ENCODE measurements at regions not wholly inside any gene's neighbourhood (a gene's known extent, or its start where the extent isn't known, plus 50 kb on each side); places are given as distances from the start of the nearest gene placed in this dataset.

- H3K4me3 Mint-ChIP-seq (ENCODE audit: unreplicated experiment) = no peak overlapping the region
- TF ChIP-seq, protein P1, sequence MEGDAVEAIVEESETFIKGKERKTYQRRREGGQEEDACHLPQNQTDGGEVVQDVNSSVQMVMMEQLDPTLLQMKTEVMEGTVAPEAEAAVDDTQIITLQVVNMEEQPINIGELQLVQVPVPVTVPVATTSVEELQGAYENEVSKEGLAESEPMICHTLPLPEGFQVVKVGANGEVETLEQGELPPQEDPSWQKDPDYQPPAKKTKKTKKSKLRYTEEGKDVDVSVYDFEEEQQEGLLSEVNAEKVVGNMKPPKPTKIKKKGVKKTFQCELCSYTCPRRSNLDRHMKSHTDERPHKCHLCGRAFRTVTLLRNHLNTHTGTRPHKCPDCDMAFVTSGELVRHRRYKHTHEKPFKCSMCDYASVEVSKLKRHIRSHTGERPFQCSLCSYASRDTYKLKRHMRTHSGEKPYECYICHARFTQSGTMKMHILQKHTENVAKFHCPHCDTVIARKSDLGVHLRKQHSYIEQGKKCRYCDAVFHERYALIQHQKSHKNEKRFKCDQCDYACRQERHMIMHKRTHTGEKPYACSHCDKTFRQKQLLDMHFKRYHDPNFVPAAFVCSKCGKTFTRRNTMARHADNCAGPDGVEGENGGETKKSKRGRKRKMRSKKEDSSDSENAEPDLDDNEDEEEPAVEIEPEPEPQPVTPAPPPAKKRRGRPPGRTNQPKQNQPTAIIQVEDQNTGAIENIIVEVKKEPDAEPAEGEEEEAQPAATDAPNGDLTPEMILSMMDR (IDR thresholded peaks at IDR 0.05; ENCODE audit: partially characterized antibody, unreplicated experiment) = no peak
- peaks cover 4% of the 10 kb centered on the region for H3K27me3 Mint-ChIP-seq (ENCODE audit: unreplicated experiment)
- no peak for DNase-seq
- no peaks in the 10 kb centered on the region for H3K9me3 Mint-ChIP-seq (ENCODE audit: unreplicated experiment)
- no peak overlapping the region for H3K27ac Mint-ChIP-seq (ENCODE audit: unreplicated experiment)
- no peaks in the 10 kb centered on the region for H3K36me3 Mint-ChIP-seq (ENCODE audit: unreplicated experiment)
- no peaks in the 10 kb centered on the region for H3K4me1 Mint-ChIP-seq (ENCODE audit: low read depth, unreplicated experiment)
Observed at GRCh38 chr1:67939942-67940341, 106.7 kb upstream of the GNG12 start.

- H3K36me3 Mint-ChIP-seq (ENCODE audit: unreplicated experiment) = no peaks in the 10 kb centered on the region
- H3K4me1 Mint-ChIP-seq (ENCODE audit: low read depth, unreplicated experiment) = no peaks in the 10 kb centered on the region
- DNase-seq = no peak
Observed at GRCh38 chr1:67939186-67939743, 106.0 kb upstream of the GNG12 start.

DNA sequence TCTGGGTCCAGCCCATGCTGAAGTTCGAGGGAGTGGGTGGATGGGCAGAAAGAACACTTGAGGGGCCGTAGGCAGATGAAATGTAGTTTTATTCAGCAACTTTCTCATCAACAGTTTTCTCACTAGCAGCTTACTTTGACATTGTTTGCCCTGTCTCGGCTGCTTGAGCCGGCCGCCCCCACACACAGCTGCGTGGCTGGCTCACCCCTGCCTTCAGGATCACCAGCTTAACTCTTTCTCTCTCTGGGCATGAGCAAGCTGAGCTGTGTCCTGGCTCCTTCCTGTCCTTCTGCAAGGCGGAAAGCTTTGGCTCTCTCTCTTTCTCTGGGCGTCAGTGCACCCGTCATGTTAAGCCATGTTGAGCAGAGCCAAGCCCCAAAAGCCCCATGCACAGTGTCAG lies 104.4 kb upstream of the GNG12 start:
- DNase-seq = no peak
- H3K36me3 Mint-ChIP-seq (ENCODE audit: unreplicated experiment) = no peaks in the 10 kb centered on the region
- H3K9me3 Mint-ChIP-seq (ENCODE audit: unreplicated experiment) = no peaks in the 10 kb centered on the region
- H3K4me3 Mint-ChIP-seq (ENCODE audit: unreplicated experiment) = no peak overlapping the region
- H3K27me3 Mint-ChIP-seq (ENCODE audit: unreplicated experiment) = peaks cover 4% of the 10 kb centered on the region
- TF ChIP-seq, protein P1 (IDR thresholded peaks at IDR 0.05; ENCODE audit: partially characterized antibody, unreplicated experiment) = no peak
- H3K4me1 Mint-ChIP-seq (ENCODE audit: low read depth, unreplicated experiment) = no peaks in the 10 kb centered on the region
- no peak overlapping the region for H3K27ac Mint-ChIP-seq (ENCODE audit: unreplicated experiment)

More at GRCh38 chr1:67939186-67939743, 106.0 kb upstream of the GNG12 start:
- Mint-ChIP-seq H3K27me3 (ENCODE audit: unreplicated experiment) (peaks cover 4% of the 10 kb centered on the region), H3K4me3 (ENCODE audit: unreplicated experiment) (no peak overlapping the region), H3K27ac (ENCODE audit: unreplicated experiment) (no peak overlapping the region), H3K9me3 (ENCODE audit: unreplicated experiment) (no peaks in the 10 kb centered on the region)
- TF ChIP-seq, protein P1 (IDR thresholded peaks at IDR 0.05; ENCODE audit: partially characterized antibody, unreplicated experiment) = no peak

- TF ChIP-seq, protein P1 (IDR thresholded peaks at IDR 0.05; ENCODE audit: partially characterized antibody, unreplicated experiment) = no peak
- H3K27me3 Mint-ChIP-seq (ENCODE audit: unreplicated experiment) = peaks cover 4% of the 10 kb centered on the region
- H3K36me3 Mint-ChIP-seq (ENCODE audit: unreplicated experiment) = no peaks in the 10 kb centered on the region
- H3K27ac Mint-ChIP-seq (ENCODE audit: unreplicated experiment) = no peak overlapping the region
- H3K4me1 Mint-ChIP-seq (ENCODE audit: low read depth, unreplicated experiment) = no peaks in the 10 kb centered on the region
- DNase-seq = no peak
- H3K4me3 Mint-ChIP-seq (ENCODE audit: unreplicated experiment) = no peak overlapping the region
- H3K9me3 Mint-ChIP-seq (ENCODE audit: unreplicated experiment) = no peaks in the 10 kb centered on the region
Observed at GRCh38 chr1:67937010-67937409, 103.7 kb upstream of the GNG12 start.

DNA sequence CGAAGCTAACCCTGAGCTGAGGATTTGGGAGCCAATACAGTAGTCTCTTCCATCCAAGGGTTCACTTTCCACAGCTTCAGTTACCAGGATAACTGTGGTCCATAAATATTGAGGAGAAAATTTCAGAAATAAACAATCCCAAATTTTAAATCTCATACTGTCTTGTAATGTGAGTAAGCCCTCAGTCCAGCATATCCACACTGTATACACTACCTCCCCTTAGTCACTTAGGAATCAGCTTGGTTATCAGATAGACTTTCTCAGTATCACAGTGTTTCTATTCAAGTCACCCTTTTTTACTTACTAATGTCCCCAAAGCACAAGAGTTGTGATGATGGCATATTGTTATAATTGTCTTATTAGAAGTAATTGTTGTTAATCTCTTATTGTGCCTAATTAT lies 102.3 kb upstream of the GNG12 start:
- Mint-ChIP-seq H3K27me3 (ENCODE audit: unreplicated experiment) (peaks cover 4% of the 10 kb centered on the region), H3K4me1 (ENCODE audit: low read depth, unreplicated experiment) (no peaks in the 10 kb centered on the region), H3K9me3 (ENCODE audit: unreplicated experiment) (no peaks in the 10 kb centered on the region), H3K27ac (ENCODE audit: unreplicated experiment) (no peak overlapping the region), H3K4me3 (ENCODE audit: unreplicated experiment) (no peak overlapping the region), H3K36me3 (ENCODE audit: unreplicated experiment) (no peaks in the 10 kb centered on the region)
- no peak for DNase-seq
- TF ChIP-seq, protein P1 (IDR thresholded peaks at IDR 0.05; ENCODE audit: partially characterized antibody, unreplicated experiment) = no peak
